ENCODE measurements at regions not wholly inside any gene's neighbourhood (a gene's known extent, or its start where the extent isn't known, plus 50 kb on each side); places are given as distances from the start of the nearest gene placed in this dataset.

DNA sequence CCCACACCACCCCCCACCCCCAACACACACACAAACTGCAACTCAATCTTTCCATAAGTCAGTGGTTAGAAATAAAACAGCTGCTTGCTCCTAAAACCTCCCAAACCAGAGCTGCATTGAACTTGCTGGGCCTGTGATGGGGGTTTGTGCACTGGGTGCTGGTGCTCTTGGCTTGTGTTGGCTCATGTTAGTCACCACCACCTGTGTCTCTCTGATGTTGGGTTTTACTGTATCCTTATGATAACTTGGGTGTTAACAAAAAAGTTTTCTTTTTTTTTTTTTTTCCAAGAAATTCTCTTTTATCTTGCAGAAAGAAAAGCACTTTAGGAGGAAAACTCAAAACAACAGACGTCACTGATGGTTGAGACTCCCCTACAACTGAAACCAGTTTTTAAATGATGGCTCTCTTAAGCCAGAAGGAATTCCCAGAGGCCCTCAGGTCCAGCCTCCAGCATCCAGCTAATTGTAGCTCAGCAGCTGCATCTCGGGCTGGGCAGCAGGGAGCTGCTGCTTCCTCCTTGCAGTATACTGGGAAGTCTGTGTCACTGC, 79.9 kb upstream of the DRD2 start:
- no peak for DNase-seq (ENCODE audit: low read depth in 2 of 2, low spot score in 1 of 2)

DNA sequence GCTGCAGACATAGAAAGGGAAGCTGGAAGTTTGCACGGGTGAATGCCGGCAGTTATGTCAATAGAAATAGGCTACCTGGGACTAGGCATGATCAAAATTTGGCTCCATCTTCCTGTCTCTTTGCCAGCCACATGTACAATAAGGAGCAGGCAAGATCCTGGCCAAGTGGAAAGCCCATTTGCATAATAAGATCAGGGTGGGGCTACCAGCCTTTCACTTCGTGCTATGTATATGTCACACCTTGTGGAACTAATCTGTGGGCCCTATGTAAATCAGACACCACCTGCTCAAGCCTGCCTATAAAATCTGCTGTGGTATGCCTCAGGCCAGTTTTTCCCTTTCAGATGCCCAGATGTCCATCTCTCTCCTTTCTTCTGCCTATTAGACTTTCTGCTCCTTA, 79.3 kb upstream of the DRD2 start:
- no peak for DNase-seq (ENCODE audit: low read depth in 2 of 2, low spot score in 1 of 2)

GRCh38 chr11:113553915-113554314, 78.7 kb upstream of the DRD2 start:
- no peak for DNase-seq (ENCODE audit: low read depth in 2 of 2, low spot score in 1 of 2)

- no peak for DNase-seq (ENCODE audit: low read depth in 2 of 2, low spot score in 1 of 2)
Measured at GRCh38 chr11:113553235-113553634, 78.0 kb upstream of the DRD2 start.

DNA sequence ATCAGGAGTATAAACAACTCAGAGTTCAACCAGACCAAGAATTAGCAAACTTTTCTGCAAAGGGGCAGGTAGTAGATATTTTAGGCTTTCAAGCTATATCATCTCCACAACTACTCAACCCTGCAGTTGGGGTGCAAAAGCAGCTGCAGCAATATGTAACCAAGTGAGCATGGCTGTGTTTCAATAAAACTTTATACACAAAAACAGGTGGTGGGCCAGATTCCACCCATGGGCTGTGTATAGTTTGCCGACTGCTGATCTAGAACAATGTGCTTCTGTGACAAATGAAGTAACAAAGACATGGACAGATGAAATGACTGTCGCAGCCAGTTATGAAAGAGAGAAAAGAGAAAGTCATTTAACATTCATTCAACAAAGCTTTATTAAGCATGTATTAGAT, 77.1 kb upstream of the DRD2 start:
- no peak for DNase-seq (ENCODE audit: low read depth in 2 of 2, low spot score in 1 of 2)

DNA sequence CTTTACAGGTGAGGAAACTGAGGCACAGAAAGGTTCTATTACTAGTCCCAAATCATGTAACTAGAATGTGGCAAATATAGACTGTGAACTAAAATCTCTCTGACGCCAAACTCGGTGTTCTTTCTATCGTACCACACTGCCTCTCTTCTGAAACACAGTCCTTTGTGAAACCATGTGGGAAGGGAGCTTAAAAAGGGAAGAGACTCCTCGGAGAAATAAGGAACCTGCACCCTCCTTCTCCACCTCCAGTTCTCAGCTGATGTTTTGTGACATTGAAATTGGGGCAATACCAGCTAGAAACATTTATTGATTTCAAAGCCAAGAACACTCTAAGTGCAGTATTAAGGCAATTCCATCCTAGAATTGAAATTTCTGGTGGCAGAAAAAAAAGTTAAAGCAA, 76.4 kb upstream of the DRD2 start:
- no peak for DNase-seq (ENCODE audit: low read depth in 2 of 2, low spot score in 1 of 2)

DNA sequence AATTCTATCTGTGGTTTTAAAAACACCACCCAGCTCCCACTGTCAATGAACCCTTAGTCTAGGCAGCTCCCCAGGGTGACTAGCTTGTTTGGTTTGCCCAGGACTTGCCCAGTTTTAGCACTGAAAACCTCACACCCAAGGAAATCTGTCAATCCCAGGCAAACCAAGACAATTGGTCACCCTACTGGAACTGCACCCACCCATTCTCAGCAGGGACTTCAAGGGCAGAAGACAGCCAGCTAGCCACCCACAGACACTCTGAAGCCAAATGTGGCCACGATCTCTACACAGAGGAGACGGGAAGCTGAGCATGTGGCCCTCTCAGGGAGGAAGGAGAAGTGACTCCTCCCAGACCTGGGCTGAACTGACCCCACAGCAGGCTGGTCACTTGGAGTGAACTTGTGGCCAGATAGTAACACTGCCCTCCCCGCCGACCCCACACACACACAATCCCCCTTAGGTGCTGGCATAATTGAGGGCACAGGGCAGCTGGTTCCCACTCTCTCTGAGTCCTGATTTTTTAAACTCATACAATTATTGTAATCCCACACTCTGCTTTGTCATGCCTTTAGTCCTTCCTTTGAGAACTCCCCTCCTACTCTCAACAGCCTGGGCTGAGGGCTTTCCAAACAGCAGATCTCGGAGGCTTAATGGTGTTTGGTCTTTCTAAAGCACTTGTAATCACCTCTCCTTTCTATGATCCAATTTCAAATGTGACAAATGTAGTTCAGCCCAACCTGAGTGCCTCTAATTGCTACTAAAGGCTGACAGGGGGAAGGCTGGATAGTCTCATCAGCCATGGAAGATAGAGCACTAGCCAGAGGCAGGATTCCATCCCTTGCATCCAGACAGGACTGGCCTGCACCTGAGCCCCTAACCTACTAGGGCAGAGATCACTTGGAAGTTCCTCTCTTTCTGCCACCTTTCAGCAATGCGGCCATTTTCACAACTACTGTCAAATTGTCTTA, 74.7 kb upstream of the DRD2 start:
- DNase-seq (ENCODE audit: low read depth in 2 of 2, low spot score in 1 of 2) = no peak

- DNase-seq (ENCODE audit: low read depth in 2 of 2, low spot score in 1 of 2) = no peak
Measured at GRCh38 chr11:113549061-113549460, 73.9 kb upstream of the DRD2 start.

DNA sequence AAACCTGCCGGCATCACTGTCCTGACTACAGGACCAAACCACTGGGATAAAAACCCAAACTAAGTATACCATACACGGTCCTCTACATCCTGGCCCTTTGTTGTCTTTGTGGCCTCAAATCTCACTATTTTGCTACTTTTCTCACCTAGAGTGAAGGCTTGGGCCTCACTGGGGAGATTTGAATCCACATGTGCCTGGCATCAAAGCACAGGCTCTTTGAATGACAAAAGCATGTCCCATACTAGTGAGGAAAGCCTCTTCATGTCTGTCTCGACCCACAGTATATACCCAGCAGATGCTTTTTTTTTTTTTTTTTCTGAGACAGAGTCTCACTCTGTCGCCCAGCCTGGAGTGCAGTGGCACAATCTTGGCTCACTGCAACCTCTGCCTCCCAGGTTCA, 72.5 kb upstream of the DRD2 start:
- DNase-seq (ENCODE audit: low read depth in 2 of 2, low spot score in 1 of 2) = no peak

- DNase-seq (ENCODE audit: low read depth in 2 of 2, low spot score in 1 of 2) = no peak
Measured at GRCh38 chr11:113546757-113547507, 71.7 kb upstream of the DRD2 start.

- no peak for DNase-seq (ENCODE audit: low read depth in 2 of 2, low spot score in 1 of 2)
Measured at GRCh38 chr11:113542420-113542819, 67.2 kb upstream of the DRD2 start.

- no peak for DNase-seq (ENCODE audit: low read depth in 2 of 2, low spot score in 1 of 2)
Measured at GRCh38 chr11:113540416-113541330, 65.5 kb upstream of the DRD2 start.

- no peak for DNase-seq (ENCODE audit: low read depth in 2 of 2, low spot score in 1 of 2)
Measured at GRCh38 chr11:113538451-113539412, 63.5 kb upstream of the DRD2 start.

- no peak for DNase-seq (ENCODE audit: low read depth in 2 of 2, low spot score in 1 of 2)
Measured at GRCh38 chr11:113534625-113535024, 59.4 kb upstream of the DRD2 start.

GRCh38 chr11:113533425-113533698, 58.2 kb upstream of the DRD2 start:
- no peak for DNase-seq (ENCODE audit: low read depth in 2 of 2, low spot score in 1 of 2)

DNA sequence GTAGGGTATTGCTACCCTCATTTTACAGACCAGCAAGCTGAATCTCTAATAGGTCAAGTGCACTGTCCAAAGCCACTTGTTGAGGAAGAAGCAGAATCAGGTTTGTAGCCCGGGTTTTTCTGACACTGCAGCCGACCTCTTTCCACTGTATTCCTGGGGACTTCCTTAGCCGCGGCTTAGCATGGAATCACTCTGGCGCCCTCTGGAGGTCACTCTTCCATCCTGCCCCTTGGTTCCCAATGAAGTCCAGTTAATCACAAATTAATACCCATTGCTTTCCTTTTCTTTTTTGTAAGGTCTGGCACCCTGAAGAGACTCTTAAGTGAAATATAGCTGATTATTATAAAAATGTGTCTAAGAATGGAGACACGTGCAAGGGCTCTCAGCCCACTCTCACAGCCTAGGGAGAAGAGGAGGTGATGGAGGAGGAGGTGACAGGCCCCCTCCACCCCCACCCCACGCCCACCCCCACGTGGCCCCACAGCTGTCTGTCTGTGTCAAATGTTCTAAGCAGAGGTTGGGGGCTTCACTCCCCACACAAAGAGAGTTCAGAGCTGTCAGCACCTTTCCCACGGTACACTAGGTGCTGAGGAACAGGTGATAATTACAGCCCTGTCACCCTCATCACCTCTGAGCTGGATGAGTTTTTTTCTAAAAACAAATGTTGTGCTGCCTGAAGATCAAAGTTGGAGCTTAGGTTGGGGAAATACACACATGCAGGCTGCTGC, 57.7 kb upstream of the DRD2 start:
- DNase-seq (ENCODE audit: low read depth in 2 of 2, low spot score in 1 of 2) = peak; percentile 9 to 20

DNA sequence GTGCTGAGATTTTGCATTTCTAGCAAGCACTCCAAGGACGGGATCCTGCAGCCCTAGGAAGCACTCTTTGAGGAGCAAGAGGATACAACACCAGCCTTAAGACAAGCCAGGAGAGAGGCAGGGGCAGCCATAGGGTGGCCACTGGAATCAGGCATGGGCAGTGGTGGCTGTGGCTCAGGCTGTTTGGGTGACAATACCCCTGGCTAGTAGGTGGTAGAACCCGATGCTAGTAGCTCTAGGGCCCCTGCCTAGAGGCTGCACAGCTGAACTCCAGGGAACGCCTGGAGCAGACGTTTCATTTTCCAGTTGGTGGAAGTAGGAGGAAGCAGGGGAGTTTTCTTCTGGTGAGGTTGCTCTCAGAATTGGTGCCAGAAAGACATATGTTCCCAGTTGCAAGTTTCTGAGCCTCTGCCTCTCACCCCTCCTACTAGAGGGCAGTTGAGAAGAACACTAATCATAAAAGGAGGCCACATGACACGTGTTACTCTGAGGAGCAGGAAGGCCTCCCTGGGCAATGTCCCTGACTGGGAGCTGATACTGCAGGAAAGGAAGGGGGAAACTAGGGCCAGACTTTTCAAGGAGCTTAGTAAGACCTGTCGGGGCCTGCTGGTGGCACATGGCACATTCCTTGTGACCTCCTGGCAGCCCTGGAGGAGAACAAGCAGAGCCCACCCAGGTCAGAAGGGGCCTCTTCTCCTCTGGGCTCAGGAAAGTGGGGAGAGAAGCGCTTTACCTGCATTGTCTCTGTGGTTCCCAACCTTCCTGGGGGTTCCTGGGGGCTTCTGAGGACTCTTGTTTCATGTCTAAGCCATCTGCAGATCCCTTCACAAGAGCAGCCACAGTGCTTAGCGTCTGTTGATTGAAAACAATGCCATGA, 56.6 kb upstream of the DRD2 start:
- DNase-seq (ENCODE audit: low read depth in 2 of 2, low spot score in 1 of 2) = no peak

- DNase-seq (ENCODE audit: low read depth in 2 of 2, low spot score in 1 of 2) = no peak
Measured at GRCh38 chr11:113531083-113531482, 55.9 kb upstream of the DRD2 start.

Data from stimulated activated CD8-positive, alpha-beta memory T cell treated with anti-CD3 and anti-CD28 coated beads, Interleukin-4, amount 100 ng/mL, for 1 hour (primary cell).